Gastrocnemius medialis (tissue), 4 donors: ENCODE measurements at regions not wholly inside any gene's neighbourhood (a gene's known extent, or its start where the extent isn't known, plus 50 kb on each side); places are given as distances from the start of the nearest gene placed in this dataset.

ENCODE experiments used
- CTCF ChIP-seq, 5 experiments: fragments of 450-650 bp in 3 of 5; fragments of 200-600 bp in 2 of 5; sonication (generic) in 2 of 5; IDR thresholded peaks in 4 of 5; conservative IDR thresholded peaks in 1 of 5; 1 replicate in 4 of 5; 2 replicates in 1 of 5; pipeline ENCODE4 v1.5.1; 2016 to 2019; ENCODE audit warnings: antibody characterized with exemption in 5 of 5, mild to moderate bottlenecking in 3 of 5, moderate library complexity in 3 of 5
- POLR2A ChIP-seq, 2 donors: fragments of 450-650 bp; IDR thresholded peaks; one replicate each; pipeline ENCODE4 v1.6.1; 2017; ENCODE audit warnings: antibody characterized with exemption in 2 of 2, mild to moderate bottlenecking in 2 of 2, moderate library complexity in 2 of 2

GRCh38 chr14:100399052-100399849 is 76.1 kb downstream of the SLC25A47 start:
- no peak for TF ChIP-seq CTCF (IDR thresholded peaks at IDR 0.05 in 4 of 5, conservative IDR thresholded peaks at IDR 0.05 in 1 of 5)
- no peak for TF ChIP-seq POLR2A (IDR thresholded peaks at IDR 0.05)
